Fibroblast of lung (primary cell): ENCODE measurements at regions not wholly inside any gene's neighbourhood (a gene's known extent, or its start where the extent isn't known, plus 50 kb on each side); places are given as distances from the start of the nearest gene placed in this dataset.

ENCODE experiments used
- EZH2 ChIP-seq: IDR thresholded peaks from 2 replicates; pipeline ENCODE4 v1.5.1; 2012; ENCODE audit warnings: low read length, control low read depth, mild to moderate bottlenecking; ENCODE audit errors: missing control alignments
- TF ChIP-seq, protein P1 (sequence below), 2 donors: IDR thresholded peaks in 1 of 2; conservative IDR thresholded peaks in 1 of 2; 1 replicate in 1 of 2; 2 replicates in 1 of 2; pipeline ENCODE4 v1.5.1; 2011 to 2012; ENCODE audit warnings: low read length in 2 of 2, control low read depth in 1 of 2, inconsistent platforms in 1 of 2, low read depth in 1 of 2, mild to moderate bottlenecking in 1 of 2

DNA sequence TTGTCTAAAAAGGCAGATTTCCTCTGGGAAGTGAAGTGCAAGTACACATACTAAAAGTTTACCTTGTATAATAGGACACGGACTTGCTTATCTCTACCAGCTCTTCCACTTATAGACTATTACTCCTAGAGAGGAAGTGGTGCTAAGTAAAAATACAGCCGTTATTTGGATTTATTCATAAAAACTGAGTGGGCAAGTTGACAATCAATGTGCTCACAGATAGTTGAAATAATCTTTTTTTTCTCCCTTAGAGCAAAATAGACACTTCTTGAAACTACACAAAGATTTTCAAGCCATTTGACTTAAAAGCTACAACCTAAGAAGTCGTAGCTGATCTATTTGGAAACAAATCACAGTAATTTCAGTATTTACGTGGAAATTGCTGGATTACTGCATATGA, 2584.7 kb upstream of the PCDH20 start:
- TF ChIP-seq, protein P1, sequence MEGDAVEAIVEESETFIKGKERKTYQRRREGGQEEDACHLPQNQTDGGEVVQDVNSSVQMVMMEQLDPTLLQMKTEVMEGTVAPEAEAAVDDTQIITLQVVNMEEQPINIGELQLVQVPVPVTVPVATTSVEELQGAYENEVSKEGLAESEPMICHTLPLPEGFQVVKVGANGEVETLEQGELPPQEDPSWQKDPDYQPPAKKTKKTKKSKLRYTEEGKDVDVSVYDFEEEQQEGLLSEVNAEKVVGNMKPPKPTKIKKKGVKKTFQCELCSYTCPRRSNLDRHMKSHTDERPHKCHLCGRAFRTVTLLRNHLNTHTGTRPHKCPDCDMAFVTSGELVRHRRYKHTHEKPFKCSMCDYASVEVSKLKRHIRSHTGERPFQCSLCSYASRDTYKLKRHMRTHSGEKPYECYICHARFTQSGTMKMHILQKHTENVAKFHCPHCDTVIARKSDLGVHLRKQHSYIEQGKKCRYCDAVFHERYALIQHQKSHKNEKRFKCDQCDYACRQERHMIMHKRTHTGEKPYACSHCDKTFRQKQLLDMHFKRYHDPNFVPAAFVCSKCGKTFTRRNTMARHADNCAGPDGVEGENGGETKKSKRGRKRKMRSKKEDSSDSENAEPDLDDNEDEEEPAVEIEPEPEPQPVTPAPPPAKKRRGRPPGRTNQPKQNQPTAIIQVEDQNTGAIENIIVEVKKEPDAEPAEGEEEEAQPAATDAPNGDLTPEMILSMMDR (conservative IDR thresholded peaks at IDR 0.05 in 1 of 2, IDR thresholded peaks at IDR 0.05 in 1 of 2; ENCODE audit: low read depth in 1 of 2, low read length in 2 of 2): no peak
- TF ChIP-seq EZH2: no peak
